ENCODE measurements at regions not wholly inside any gene's neighbourhood (a gene's known extent, or its start where the extent isn't known, plus 50 kb on each side); places are given as distances from the start of the nearest gene placed in this dataset.

GRCh38 chr20:6287471-6287870, 164.6 kb upstream of the FERMT1 start:
- Histone ChIP-seq H3K27ac (ENCODE audit: insufficient read length, low read depth, low read length) (no peak overlapping the region), H3K23ac (ENCODE audit: insufficient read length, low read depth, low read length) (no peak overlapping the region), H4K91ac (ENCODE audit: insufficient read length, low read depth, low read length) (no peak overlapping the region), H2AFZ (ENCODE audit: low read length) (no peak overlapping the region), H3K18ac (ENCODE audit: insufficient read length, low read depth, low read length) (no peak overlapping the region), H3K27me3 (ENCODE audit: insufficient read depth, low read length) (no peaks in the 10 kb centered on the region), H3K4ac (ENCODE audit: low read depth, low read length) (no peak overlapping the region), H3K4me1 (ENCODE audit: insufficient read depth, low read length) (no peaks in the 10 kb centered on the region), H3K56ac (ENCODE audit: insufficient read length, low read depth, low read length) (no peak overlapping the region), H3K9ac (ENCODE audit: extremely low read depth, insufficient read length, low read length) (no peak overlapping the region), H3K14ac (ENCODE audit: insufficient read depth, low read length) (no peak overlapping the region), H2BK15ac (ENCODE audit: low read depth, low read length) (no peak overlapping the region), H2BK120ac (ENCODE audit: low read depth, low read length, poor library complexity, severe bottlenecking) (no peak overlapping the region), H2BK12ac (ENCODE audit: insufficient read length, low read depth, low read length) (no peak overlapping the region), H4K5ac (ENCODE audit: insufficient read length, low read depth, low read length) (no peak overlapping the region), H4K20me1 (ENCODE audit: control insufficient read depth, insufficient read depth, insufficient read length) (no peaks in the 10 kb centered on the region), H2BK20ac (ENCODE audit: low read depth, low read length, poor library complexity, severe bottlenecking) (no peak overlapping the region), H3K9me3 (ENCODE audit: control insufficient read depth, low read depth, low read length) (no peaks in the 10 kb centered on the region), H3K4me2 (ENCODE audit: insufficient read depth, insufficient read length, low read length) (no peak overlapping the region), H3K79me2 (ENCODE audit: insufficient read depth, low read length) (no peaks in the 10 kb centered on the region), H2BK5ac (ENCODE audit: insufficient read length, low read length) (no peak overlapping the region), H3T11ph (ENCODE audit: low read length) (no peak overlapping the region), H2AK5ac (ENCODE audit: insufficient read length, low read length) (no peak overlapping the region), H4K8ac (replicated peaks; ENCODE audit: insufficient read length, low read depth, low read length) (no peak overlapping the region), H3K23me2 (ENCODE audit: insufficient read length, low read depth, low read length, poor library complexity, severe bottlenecking) (no peaks in the 10 kb centered on the region), H3K79me1 (ENCODE audit: insufficient read depth, low read depth, low read length, poor library complexity, severe bottlenecking) (no peaks in the 10 kb centered on the region)
- no peak overlapping the region for H3K27ac Mint-ChIP-seq
- no peak for DNase-seq
- H3K4me3 Mint-ChIP-seq: no peak overlapping the region
- peaks cover 10 to 30% (median 12%) of the 10 kb centered on the region in 3 experiments for H3K36me3 Mint-ChIP-seq (ENCODE audit: insufficient read depth in 1 of 3, low read depth in 3 of 3)
- H3K4me1 Mint-ChIP-seq: peaks cover 0 to 4% of the 10 kb centered on the region in 2 experiments; a peak in 1 of 4 replicates
- peaks cover 27 to 51% of the 10 kb centered on the region in 2 experiments for H3K9me3 Mint-ChIP-seq
- TF ChIP-seq CTCF (conservative IDR thresholded peaks at IDR 0.05): no peak
- H3K27me3 Mint-ChIP-seq (ENCODE audit: low read depth): no peaks in the 10 kb centered on the region

Measured in H9 (cell line).